ENCODE measurements at regions not wholly inside any gene's neighbourhood (a gene's known extent, or its start where the extent isn't known, plus 50 kb on each side); places are given as distances from the start of the nearest gene placed in this dataset.

DNA sequence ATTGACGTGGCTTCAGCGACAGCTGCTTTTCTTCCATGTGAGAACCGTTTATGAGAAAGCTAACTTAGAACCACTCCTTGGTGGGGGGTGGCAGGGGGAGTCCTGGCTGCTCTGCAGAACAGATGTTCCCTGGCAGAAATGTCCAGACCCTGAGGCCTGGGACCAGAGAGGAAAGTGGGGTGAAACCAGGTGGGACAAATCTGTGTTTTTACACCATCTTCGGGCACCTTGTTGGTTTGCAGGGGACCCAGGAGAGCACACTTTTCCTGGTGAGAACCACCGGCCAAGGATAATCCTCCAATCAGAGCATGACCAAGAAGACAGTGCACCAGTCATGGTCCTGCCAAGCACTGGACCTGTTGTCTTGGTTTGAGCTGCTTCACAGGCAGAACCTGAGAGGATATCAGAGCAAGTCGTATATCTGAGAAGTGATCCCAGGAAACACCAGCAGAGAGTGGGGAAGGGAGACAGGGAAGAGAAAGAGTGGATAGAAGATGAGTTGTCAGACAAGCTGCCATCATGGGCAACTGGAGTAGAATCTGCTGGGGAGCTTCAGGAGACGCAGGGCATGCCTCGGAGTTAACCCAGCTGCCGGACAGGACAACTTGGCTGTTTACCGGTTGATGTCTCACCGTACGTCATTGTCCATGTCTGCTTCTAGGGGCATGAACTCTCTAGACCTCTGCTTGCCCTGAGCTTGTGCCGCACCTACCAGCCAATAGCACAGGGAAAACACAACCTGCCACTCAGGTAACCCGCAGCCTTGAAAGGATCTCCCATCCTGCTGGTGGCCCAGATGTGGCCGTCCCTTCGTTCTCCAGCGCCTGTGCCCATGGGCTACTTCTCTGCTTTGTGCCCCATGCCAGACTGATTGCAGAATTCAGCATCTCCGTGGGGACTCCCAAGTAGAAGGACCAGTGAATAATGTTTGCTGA is 178.4 kb upstream of the MVB12B start:
- Mint-ChIP-seq H3K9me3 (no peaks in the 10 kb centered on the region), H3K27ac (no peak overlapping the region), H3K4me1 (ENCODE audit: low read depth) (peaks cover 11% of the 10 kb centered on the region), H3K27me3 (ENCODE audit: insufficient read depth) (peaks cover 10% of the 10 kb centered on the region), H3K36me3 (ENCODE audit: low read depth) (no peaks in the 10 kb centered on the region), H3K4me3 (no peak overlapping the region)
- intact Hi-C loops (cut with micrococcal nuclease), result loop anchor here (10.0 kb wide), 1 partner anchor 347 kb away; no protein-coding TSS in a partner anchor
- DNase-seq (ENCODE audit: low spot score), result no peak

DNA sequence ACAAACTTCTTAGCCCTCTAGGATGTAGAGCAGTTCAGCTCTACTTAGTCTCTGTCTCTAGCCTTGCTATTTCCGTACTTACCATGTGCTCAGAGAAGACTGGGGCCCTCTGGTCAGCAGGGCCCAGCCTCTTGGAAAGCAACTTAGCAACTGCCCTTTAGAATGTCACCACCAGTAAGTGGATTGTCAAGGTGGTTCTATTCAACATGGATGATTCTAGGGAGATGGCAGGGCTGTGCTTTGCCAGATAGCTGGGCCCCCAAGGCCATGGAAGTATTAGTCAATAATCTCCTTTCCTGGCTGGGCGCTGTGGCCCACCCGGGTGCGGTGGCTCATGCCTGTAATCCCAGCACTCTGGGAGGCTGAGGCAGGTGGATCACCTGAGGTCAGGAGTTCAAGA is 177.6 kb upstream of the MVB12B start:
- Mint-ChIP-seq H3K27ac (no peak overlapping the region), H3K4me1 (ENCODE audit: low read depth) (peaks cover 11% of the 10 kb centered on the region), H3K9me3 (no peaks in the 10 kb centered on the region), H3K4me3 (no peak overlapping the region), H3K36me3 (ENCODE audit: low read depth) (no peaks in the 10 kb centered on the region), H3K27me3 (ENCODE audit: insufficient read depth) (peaks cover 10% of the 10 kb centered on the region)
- intact Hi-C loops (cut with micrococcal nuclease), result loop anchor here (10.0 kb wide), 1 partner anchor 346 kb away; no protein-coding TSS in a partner anchor
- no peak for DNase-seq (ENCODE audit: low spot score)

DNA sequence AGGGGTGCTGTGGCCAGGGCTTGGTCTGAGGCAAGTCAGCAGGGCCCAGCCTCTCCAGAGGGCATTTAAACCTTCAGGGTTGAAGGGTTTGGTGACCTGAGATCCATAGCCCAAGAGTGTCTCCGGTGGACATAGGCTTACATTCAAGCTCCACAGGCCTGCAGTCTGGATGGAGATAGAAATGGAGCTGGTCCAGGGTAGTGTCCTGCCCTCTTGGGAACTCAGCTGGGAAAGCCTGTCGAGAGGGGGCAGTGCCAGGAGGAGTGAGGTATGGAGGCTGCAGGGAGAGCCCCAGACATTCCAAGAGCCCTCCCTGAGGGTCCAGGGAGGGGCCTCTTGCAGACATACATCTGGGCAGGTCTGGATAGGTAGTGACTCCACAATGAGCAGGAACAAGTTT is 177.0 kb upstream of the MVB12B start:
- intact Hi-C loops (cut with micrococcal nuclease), result loop anchor here (10.0 kb wide), 1 partner anchor 345 kb away; no protein-coding TSS in a partner anchor
- Mint-ChIP-seq H3K4me3 (no peak overlapping the region), H3K27me3 (ENCODE audit: insufficient read depth) (peaks cover 10% of the 10 kb centered on the region), H3K4me1 (ENCODE audit: low read depth) (peaks cover 11% of the 10 kb centered on the region), H3K27ac (no peak overlapping the region), H3K9me3 (no peaks in the 10 kb centered on the region), H3K36me3 (ENCODE audit: low read depth) (no peaks in the 10 kb centered on the region)
- DNase-seq (ENCODE audit: low spot score), result no peak

DNA sequence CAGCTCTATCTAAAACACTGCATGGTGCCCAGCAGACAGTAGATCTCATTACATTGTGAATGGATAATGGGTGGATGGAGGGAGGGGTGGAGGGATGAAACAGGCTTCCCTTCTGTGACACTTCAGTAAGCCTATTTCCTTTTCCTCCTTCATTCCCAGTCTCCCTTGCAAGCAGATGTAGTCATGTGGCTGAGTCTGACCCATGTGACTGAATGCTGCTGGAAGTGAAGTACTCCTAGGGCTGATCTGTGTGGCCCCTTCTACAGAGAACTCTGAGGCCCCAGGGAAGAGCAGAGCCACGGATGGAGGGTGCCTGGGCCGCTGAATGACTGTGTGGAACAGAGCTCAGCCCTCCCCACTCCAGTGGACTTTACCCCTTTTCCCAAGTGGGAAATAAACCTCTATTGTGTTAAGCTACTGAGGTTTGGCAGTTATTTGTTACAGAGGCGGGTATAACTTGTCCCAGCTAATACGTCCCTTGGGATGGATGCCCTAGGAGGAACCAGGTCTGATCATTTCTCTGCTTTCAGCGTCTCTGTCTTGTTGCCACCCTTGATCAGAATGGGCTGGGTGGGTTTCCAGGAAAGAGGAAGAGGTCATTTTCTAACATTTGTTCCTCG is 176.1 kb upstream of the MVB12B start:
- Mint-ChIP-seq H3K27me3 (ENCODE audit: insufficient read depth) (peaks cover 10% of the 10 kb centered on the region), H3K9me3 (no peaks in the 10 kb centered on the region), H3K4me3 (no peak overlapping the region), H3K4me1 (ENCODE audit: low read depth) (peaks cover 11% of the 10 kb centered on the region), H3K27ac (no peak overlapping the region), H3K36me3 (ENCODE audit: low read depth) (no peaks in the 10 kb centered on the region)
- intact Hi-C loops (cut with micrococcal nuclease), result no loop called here
- DNase-seq (ENCODE audit: low spot score), result no peak

DNA sequence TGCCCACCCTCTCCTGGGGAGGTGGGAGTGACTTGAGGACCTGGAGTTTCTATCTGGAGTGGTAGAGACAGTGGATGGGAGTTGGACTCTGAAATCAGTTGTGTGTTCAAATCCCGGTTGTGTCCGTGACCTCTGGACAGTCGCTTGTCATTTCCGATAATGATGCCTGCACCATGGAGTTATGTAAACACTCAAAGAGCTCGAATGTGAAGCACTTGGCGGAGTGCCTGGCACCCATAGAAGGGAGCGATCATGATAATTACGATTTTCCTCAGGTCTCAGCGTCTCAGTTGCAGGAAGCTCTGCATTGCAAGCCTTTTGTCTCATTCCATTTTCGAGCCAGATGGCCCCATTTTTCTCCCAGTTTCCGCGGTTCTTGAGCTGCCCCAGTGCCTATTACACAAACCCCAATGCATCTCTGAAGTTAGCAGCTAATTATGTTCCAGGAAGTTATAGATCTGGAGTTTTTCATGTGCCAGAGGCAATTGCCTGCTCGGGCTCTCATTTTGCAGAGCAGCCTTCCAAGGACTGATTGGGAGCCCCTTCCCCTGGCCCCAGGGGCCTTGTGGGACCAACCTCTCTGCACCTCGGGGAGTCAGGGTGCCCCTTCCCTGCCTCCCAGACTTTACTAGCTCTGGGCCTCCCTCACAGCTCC is 175.5 kb upstream of the MVB12B start:
- H3K27ac Mint-ChIP-seq, result no peak overlapping the region
- DNase-seq (ENCODE audit: low spot score), result no peak
- no peaks in the 10 kb centered on the region for H3K9me3 Mint-ChIP-seq
- H3K36me3 Mint-ChIP-seq (ENCODE audit: low read depth), result no peaks in the 10 kb centered on the region
- intact Hi-C loops (cut with micrococcal nuclease), result no loop called here
- no peak overlapping the region for H3K4me3 Mint-ChIP-seq
- H3K4me1 Mint-ChIP-seq (ENCODE audit: low read depth), result peaks cover 8% of the 10 kb centered on the region
- peaks cover 7% of the 10 kb centered on the region for H3K27me3 Mint-ChIP-seq (ENCODE audit: insufficient read depth)

DNA sequence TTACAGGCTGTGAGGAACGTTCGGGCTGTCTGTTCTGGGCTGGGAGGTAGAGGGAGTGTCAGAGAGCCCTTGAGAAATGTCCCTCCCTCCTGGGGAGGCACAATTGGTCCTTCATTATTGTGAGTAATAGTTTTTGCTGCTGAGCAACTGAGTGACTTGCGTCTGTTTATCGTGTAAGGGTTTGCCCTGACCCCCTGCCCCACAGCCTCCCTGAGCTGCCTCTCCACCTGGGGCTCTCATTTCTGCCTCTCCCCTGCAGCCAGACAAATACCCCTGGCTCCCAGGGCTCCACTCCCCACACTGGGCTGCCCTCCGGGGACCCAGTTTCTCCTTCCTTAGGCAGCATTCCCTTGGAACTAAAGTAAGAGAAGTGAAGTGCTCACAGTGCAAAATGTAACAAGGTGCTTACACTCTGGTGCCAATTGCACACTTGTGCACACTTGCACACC is 174.9 kb upstream of the MVB12B start:
- Mint-ChIP-seq H3K27ac (no peak overlapping the region), H3K36me3 (ENCODE audit: low read depth) (no peaks in the 10 kb centered on the region), H3K4me3 (no peak overlapping the region), H3K9me3 (no peaks in the 10 kb centered on the region), H3K27me3 (ENCODE audit: insufficient read depth) (peaks cover 3% of the 10 kb centered on the region), H3K4me1 (ENCODE audit: low read depth) (peaks cover 2% of the 10 kb centered on the region)
- intact Hi-C loops (cut with micrococcal nuclease), result no loop called here
- no peak for DNase-seq (ENCODE audit: low spot score)

DNA sequence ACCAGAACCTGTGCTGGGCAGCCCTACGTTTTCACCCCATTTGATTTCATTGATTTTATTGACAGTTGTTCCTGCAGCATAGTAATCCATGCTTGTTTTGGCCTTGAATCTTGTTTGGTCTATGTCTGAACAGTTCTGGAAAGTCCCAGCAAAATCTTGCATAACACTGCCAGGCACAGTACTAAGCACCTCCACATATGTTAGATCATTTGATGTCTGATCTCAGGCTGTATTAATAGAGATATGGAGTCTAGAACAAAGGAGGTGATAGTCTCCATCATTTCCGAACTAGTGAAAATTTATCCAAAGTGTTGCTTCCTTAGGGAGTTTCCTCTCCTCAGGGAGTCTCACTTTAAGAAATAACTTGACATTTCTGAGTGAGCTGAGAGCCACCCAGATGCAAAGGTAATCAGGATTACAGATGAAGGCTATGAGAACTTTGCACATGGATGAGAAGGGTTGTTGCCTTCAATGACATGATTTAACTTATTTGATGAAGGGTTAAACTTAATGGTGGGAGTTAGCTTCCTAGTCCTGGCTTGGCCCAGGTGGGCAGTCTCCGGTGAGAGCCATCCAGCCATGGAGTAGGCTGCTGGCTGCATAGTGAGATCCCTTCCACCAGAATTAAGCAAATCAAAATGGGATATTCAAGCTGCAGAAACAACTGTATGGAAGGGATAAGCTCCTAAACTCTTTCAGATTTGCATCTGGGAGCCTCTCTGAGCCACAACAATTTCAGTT is 173.8 kb upstream of the MVB12B start:
- Mint-ChIP-seq H3K27ac (no peak overlapping the region), H3K4me1 (ENCODE audit: low read depth) (no peaks in the 10 kb centered on the region), H3K4me3 (no peak overlapping the region), H3K36me3 (ENCODE audit: low read depth) (no peaks in the 10 kb centered on the region), H3K27me3 (ENCODE audit: insufficient read depth) (no peaks in the 10 kb centered on the region), H3K9me3 (no peaks in the 10 kb centered on the region)
- intact Hi-C loops (cut with micrococcal nuclease), result no loop called here
- DNase-seq (ENCODE audit: low spot score), result no peak

DNA sequence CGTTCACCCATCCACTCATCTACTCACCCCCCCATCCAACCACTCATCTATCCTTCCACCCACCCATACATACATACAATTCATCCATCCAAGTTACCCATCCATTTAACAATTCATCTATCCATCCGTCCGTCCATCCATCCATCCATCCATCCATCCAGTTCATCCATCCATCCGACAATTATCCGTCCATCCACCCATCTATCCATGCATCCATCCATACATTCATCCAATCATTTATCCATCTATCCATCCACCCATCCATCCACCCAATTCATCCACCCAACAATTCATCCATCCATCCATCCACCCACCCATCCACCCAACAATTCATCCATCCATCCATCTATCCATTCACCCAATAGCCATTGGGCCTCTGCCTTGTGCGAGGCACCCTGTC is 173.2 kb upstream of the MVB12B start:
- Mint-ChIP-seq H3K36me3 (ENCODE audit: low read depth) (no peaks in the 10 kb centered on the region), H3K4me1 (ENCODE audit: low read depth) (no peaks in the 10 kb centered on the region), H3K9me3 (no peaks in the 10 kb centered on the region), H3K27me3 (ENCODE audit: insufficient read depth) (no peaks in the 10 kb centered on the region), H3K27ac (no peak overlapping the region), H3K4me3 (no peak overlapping the region)
- DNase-seq (ENCODE audit: low spot score), result no peak
- intact Hi-C loops (cut with micrococcal nuclease), result no loop called here

DNA sequence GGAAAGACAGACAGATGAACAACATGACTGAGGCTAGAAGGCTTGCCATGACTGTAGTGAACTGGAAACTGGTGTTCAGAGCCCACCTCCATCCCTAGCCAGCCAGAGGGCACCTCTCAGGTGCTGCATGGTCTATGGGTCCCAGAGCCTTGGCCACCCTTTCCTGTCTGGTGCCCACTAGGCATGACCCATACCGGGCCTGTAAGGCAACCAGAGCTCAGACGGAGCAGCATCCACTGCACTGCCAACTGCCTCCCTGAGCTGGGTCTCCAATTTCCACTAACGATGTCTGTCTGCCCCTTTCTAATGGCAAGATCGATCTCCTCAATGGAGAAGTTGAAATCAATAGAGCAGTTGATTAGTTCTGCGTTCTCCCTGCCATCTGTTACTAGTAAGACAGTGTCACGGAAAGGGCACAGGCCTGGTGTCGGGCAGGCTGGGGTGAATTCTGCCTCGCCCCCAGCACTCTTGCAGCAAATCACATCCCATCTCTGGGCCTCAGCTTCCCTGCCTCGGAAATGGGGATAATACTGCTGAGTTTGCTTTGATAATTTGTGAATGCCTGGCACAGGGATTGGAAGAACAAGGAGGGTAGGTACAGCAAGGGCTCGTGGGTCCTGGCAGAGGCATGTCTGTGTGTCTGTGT is 172.3 kb upstream of the MVB12B start:
- Mint-ChIP-seq H3K4me1 (ENCODE audit: low read depth) (no peaks in the 10 kb centered on the region), H3K36me3 (ENCODE audit: low read depth) (no peaks in the 10 kb centered on the region), H3K27ac (no peak overlapping the region), H3K4me3 (no peak overlapping the region), H3K9me3 (no peaks in the 10 kb centered on the region), H3K27me3 (ENCODE audit: insufficient read depth) (no peaks in the 10 kb centered on the region)
- intact Hi-C loops (cut with micrococcal nuclease), result no loop called here
- DNase-seq (ENCODE audit: low spot score), result no peak

DNA sequence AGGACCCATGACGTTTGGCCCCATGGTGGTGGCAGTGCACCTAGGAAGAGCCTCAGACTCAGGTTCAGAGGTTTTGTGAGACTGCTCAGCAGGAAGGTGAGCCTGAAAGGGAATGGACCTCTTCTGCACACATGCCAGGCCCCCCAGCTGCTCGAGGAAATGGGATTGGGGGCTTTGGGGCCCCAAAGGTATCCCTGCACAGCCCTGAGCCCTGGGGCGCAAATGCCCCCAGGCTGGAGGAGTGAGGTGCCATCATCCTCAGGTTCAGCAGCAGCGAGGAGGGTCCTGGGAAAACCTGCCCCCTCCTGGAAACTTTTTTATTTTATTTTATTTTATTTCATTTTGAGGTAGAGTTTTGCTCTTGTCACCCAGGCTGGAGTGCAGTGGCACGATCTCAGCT is 171.8 kb upstream of the MVB12B start:
- H3K4me3 Mint-ChIP-seq, result no peak overlapping the region
- H3K36me3 Mint-ChIP-seq (ENCODE audit: low read depth), result no peaks in the 10 kb centered on the region
- H3K4me1 Mint-ChIP-seq (ENCODE audit: low read depth), result no peaks in the 10 kb centered on the region
- DNase-seq (ENCODE audit: low spot score), result no peak
- no peak overlapping the region for H3K27ac Mint-ChIP-seq
- H3K27me3 Mint-ChIP-seq (ENCODE audit: insufficient read depth), result no peaks in the 10 kb centered on the region
- no peaks in the 10 kb centered on the region for H3K9me3 Mint-ChIP-seq
- intact Hi-C loops (cut with micrococcal nuclease), result no loop called here

DNA sequence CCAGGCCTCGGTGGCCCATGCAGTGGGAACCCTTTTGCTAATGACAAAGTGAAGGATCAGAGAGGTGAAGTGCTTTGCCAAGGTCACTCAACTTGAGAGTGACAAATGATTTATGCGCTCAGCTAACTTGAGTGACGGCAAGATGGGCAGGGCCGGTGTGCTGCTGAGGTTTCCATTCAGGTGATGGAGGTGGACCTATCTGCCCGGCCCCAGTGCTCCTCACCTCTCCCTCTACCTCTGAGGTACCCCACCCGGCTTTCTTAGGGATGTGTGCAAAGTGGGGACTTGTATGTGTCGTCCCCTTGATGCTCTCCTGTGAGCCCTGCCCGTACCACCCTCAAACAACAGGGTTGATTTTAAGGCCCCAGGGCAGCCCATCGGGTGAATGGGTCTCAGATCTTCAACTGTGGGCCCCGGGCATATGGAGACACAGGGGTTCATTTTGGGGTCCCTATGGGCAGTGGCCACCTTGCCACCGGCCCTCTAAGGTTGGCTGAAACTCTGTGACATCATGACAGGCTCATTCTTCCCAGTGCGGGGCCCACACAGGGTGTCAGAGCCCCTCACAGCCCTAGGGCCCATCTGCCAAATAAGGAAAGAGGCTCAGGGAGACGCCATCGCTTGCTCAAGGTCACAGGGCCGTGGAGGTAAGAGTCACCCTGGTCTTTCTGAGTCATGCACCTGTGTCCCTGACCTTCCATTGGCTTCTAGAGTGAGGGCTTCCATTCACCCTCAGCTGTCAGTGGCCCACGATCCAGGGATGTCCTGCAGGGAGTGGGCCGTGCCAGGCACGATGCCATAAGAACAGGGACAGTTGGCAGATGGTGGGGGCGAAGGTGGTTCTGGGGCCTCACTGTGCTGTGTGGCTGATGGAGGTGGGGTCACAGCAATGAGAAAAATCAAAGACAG is 170.6 kb upstream of the MVB12B start:
- no peak for DNase-seq (ENCODE audit: low spot score)
- H3K27ac Mint-ChIP-seq, result no peak overlapping the region

More for the DNA sequence above, 170.6 kb upstream of the MVB12B start:
- no peaks in the 10 kb centered on the region for H3K27me3 Mint-ChIP-seq (ENCODE audit: insufficient read depth)
- H3K9me3 Mint-ChIP-seq, result no peaks in the 10 kb centered on the region
- no peaks in the 10 kb centered on the region for H3K4me1 Mint-ChIP-seq (ENCODE audit: low read depth)
- H3K4me3 Mint-ChIP-seq, result no peak overlapping the region
- H3K36me3 Mint-ChIP-seq (ENCODE audit: low read depth), result no peaks in the 10 kb centered on the region
- intact Hi-C loops (cut with micrococcal nuclease), result no loop called here
